HL-60 (cell line): ENCODE measurements at regions not wholly inside any gene's neighbourhood (a gene's known extent, or its start where the extent isn't known, plus 50 kb on each side); places are given as distances from the start of the nearest gene placed in this dataset.

Experiments
- DNase-seq, 2 experiments: peaks; one replicate each; pipeline ENCODE4 v3.0.0-alpha.2; 2010 to 2020; ENCODE audit warnings: low read depth in 1 of 2, low spot score in 1 of 2
- H3K27ac ChIP-seq: fragments of 250-450 bp; sonication (Bioruptor Pico); replicated peaks from 2 replicates; pipeline ENCODE4 v1.5.1; 2020; ENCODE audit warnings: mild to moderate bottlenecking, moderate library complexity
- H3K27me3 ChIP-seq: fragments of 250-450 bp; sonication (Bioruptor Pico); 2 replicates; pipeline ENCODE4 v1.5.1; 2021; ENCODE audit warnings: mild to moderate bottlenecking, moderate library complexity; ENCODE audit not compliant: insufficient read depth, poor library complexity, severe bottlenecking
- H3K4me3 ChIP-seq: replicated peaks from 2 replicates; pipeline ENCODE4 v1.5.1; 2011; ENCODE audit warnings: mild to moderate bottlenecking, control low read depth, low read length; ENCODE audit not compliant: insufficient read depth
- CTCF ChIP-seq: IDR thresholded peaks from one replicate; pipeline ENCODE4 v1.5.1; 2011; ENCODE audit warnings: low read length, control low read depth, inconsistent platforms; ENCODE audit not compliant: insufficient read depth
- GABPA ChIP-seq: IDR thresholded peaks from 2 replicates; pipeline ENCODE4 v1.6.1; 2012; ENCODE audit warnings: low read depth
- POLR2AphosphoS5 ChIP-seq: IDR thresholded peaks from 2 replicates; pipeline ENCODE4 v1.6.1; 2012; ENCODE audit warnings: low read depth
- REST ChIP-seq: IDR thresholded peaks from 2 replicates; pipeline ENCODE4 v1.6.1; 2012; ENCODE audit warnings: low read depth; ENCODE audit not compliant: insufficient replicate concordance
- SPI1 ChIP-seq: IDR thresholded peaks from 2 replicates; pipeline ENCODE4 v1.6.1; 2012; ENCODE audit warnings: low read depth, mild to moderate bottlenecking, borderline replicate concordance

- Histone ChIP-seq H3K27me3 (no peaks in the 10 kb centered on the region), H3K4me3 (no peak overlapping the region), H3K27ac (no peak overlapping the region)
- TF ChIP-seq CTCF = no peak
- TF ChIP-seq POLR2AphosphoS5 = no peak
- no peak for TF ChIP-seq SPI1
- no peak for TF ChIP-seq REST
- DNase-seq = no peak
These were observed 369.2 kb upstream of the IL12A start for GRCh38 chr3:159619341-159619885.

- Histone ChIP-seq H3K27me3 (no peaks in the 10 kb centered on the region), H3K27ac (no peak overlapping the region), H3K4me3 (no peak overlapping the region)
- DNase-seq = no peak
- no peak for TF ChIP-seq CTCF
These were observed 368.4 kb upstream of the IL12A start for GRCh38 chr3:159620281-159620680.

GRCh38 chr3:159620873-159621272, 367.8 kb upstream of the IL12A start:
- H3K27me3 ChIP-seq = no peaks in the 10 kb centered on the region
- H3K4me3 ChIP-seq = no peak overlapping the region
- TF ChIP-seq GABPA = no peak
- TF ChIP-seq SPI1 = no peak
- TF ChIP-seq REST = no peak
- no peak for TF ChIP-seq CTCF
- TF ChIP-seq POLR2AphosphoS5 = no peak
- no peak overlapping the region for H3K27ac ChIP-seq
- DNase-seq = no peak

GRCh38 chr3:159624616-159625015, 364.0 kb upstream of the IL12A start:
- H3K27me3 ChIP-seq = no peaks in the 10 kb centered on the region
- no peak overlapping the region for H3K4me3 ChIP-seq
- DNase-seq = no peak
- no peak overlapping the region for H3K27ac ChIP-seq
- TF ChIP-seq GABPA (no peak), POLR2AphosphoS5 (no peak), REST (no peak), SPI1 (no peak), CTCF (no peak)
